NCI-H128 (cell line): ENCODE measurements at regions not wholly inside any gene's neighbourhood (a gene's known extent, or its start where the extent isn't known, plus 50 kb on each side); places are given as distances from the start of the nearest gene placed in this dataset.
"Not testable (repeated sequence)": the region's sequence is repeated elsewhere in the genome, so short reads cannot be mapped to it uniquely, and the experiment has no call there.

ENCODE experiments used
- DNase-seq: peaks from one replicate; lab custom pipeline; 2025; ENCODE audit not compliant: unreplicated experiment; lab: John Stamatoyannopoulos, UW

DNA sequence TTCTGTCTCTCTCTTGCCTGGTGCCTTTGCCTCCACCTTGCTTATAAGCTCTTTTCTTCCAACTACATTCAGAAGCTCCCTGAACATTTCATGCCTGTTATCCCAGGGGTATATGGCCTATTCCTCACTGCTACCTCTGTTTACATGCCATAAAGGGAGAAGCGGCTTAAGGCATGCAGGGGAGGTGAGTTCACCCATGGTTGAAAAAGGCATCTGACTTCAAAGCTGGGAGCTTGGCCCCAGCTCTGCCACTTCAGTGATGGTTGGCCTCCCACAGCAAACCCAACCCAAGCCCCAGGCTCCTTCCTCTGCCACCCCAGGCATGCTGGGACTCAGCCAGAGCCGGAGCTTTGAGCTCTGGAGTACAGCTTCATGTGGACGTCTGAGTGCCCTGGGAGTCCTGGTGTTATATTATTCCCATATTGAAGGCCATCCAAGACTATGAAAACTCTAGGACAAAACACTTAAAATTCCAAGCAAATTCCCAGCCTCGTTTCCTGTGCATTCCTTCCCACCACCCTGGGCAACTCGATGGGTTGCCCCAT lies 468.6 kb upstream of the ZMIZ1 start:
- no peak for DNase-seq

DNA sequence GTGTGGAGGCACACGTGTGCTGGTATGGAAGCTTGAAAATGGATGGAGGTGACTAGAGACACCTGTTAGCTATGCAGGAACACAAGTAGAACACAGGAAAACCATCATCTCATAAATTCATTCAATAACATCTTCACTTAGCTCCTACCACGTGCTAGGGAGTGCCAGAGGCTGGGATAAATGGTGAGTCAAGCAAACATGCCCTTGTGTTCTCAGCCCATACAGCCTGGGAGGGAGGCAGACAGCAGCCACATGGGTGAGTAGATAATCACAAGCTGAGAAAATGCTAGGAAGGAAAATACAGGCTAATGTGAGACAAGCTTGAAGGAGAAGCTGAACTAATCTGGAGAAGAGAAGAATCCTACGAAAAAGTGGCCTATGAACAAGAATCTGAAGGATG lies 468.0 kb upstream of the ZMIZ1 start:
- no peak for DNase-seq

DNA sequence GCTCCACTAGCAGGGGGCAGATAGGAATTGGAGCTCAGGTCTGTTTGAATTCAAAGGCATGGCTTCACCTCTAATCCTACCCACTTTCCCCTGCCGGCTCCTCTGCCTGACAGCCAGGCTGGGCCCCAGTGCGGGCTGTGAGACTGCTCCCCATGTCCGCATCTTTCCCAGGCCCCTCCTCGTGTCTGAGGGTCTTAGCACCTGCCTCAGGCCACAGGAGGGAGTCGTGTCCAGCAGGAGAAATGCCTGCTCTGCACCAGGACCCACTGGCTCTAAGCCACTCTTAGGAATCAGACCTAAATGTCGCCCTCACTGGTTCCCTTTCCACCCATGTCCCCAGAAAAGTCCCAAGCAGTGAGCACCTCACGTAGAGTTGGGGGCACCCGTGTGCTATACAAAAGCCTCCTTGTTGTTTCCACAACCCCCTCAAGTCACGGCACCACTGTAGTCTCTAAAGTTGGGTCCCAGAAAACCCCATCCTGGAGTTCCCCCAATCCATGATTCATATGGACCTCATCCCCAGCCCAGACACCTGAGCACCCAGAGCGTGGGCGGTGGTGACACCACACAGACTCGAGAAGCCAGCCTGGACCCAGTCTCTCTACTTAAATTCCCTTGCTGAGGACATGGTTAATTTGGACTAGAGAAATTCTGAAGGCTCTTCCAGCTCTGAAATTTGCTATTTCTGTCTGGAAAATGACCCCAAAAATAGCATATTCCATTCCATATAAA lies 466.4 kb upstream of the ZMIZ1 start:
- no peak for DNase-seq

DNA sequence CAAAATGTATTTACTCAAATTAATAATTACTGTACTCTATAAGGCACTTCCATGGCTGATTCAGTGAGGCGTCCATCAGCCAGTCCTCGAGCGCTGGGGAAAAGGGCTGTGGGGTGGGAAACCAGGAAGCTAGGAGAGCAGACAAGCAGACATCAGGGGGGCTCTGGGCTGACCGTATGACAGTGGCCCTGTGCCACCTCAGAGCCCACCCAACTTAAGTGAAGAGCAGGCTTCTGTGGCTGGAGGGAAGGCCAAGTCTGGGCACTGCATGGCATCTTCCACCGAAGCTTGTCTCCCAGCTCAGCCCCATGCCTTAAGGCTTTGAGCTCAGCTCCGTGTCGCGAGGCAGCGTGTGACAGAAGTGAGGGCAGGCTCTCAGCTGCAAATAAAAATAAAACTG lies 464.5 kb upstream of the ZMIZ1 start:
- no peak for DNase-seq

DNA sequence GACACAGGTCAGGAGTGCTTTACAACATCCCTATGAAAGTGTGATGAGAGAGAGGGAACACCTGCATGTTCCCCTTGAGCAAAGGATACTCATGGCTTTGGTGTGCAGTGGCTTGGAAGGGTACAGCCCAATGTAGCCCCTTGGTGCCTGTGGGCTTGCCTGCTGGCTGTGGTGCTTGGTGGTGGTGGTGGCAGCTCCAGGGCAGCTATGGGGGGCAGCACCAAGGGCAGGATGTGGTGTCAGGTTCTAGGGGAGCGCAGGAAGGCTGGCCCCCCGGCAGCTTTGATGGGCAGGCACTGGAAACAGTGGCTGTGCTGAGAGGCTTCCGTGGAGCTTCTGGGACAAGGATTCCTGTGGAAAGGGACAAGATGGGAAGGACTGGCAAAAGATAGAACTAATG lies 464.0 kb upstream of the ZMIZ1 start:
- DNase-seq = no peak

DNA sequence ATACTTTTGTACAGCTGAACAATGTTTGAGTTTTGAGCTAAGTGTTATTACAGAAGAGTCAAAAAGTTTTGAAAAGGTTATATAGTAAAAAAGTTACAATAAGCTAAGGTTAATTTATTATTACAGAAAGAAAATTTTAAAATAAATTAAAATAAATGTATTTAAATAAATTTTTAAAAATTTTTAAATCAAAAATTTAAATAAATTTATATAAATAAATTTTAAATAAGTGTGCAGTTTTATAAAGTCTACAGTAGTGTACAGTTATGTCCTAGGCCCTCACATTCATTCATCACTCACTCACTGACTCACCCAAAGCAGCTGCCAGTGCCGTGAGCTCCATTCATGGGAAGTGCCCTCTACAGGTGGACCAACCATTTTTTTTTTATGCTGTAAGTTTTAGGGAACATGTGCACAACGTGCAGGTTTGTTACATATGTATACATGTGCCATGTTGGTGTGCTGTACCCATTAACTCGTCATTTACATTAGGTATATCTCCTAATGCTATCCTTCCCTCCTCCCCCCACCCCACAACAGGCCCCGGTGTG lies 462.9 kb upstream of the ZMIZ1 start:
- no peak for DNase-seq

DNA sequence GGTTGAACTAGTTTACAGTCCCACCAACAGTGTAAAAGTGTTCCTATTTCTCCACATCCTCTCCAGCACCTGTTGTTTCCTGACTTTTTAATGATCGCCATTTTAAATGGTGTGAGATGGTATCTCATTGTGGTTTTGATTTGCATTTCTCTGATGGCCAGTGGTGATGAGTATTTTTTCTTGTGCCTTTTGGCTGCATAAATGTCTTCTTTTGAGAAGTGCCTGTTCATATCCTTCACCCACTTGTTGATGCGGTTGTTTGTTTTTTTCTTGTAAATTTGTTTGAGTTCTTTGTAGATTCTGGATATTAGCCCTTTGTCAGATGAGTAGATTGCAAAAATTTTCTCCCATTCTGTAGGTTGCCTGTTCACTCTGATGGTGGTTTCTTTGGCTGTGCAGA lies 462.0 kb upstream of the ZMIZ1 start:
- not testable (repeated sequence) for DNase-seq

DNA sequence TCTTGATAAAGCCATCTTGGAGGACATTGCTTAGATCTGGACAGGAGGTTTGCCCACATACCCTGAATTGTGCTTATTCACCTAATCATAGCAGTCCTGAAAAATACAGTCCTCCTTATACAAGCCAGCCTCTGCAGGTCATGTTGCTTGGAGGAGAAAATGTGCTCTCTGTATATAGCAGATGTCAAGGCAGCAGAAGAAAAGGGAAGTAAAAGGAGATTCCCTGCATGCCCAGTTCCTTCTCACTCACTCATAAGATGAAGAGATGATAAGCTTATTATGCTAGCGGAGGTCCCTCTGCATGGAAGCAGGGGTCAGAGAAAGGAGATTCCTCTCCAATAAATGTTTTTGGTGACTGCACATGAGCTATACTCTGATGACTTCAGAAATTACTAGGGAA lies 458.8 kb upstream of the ZMIZ1 start:
- no peak for DNase-seq

DNA sequence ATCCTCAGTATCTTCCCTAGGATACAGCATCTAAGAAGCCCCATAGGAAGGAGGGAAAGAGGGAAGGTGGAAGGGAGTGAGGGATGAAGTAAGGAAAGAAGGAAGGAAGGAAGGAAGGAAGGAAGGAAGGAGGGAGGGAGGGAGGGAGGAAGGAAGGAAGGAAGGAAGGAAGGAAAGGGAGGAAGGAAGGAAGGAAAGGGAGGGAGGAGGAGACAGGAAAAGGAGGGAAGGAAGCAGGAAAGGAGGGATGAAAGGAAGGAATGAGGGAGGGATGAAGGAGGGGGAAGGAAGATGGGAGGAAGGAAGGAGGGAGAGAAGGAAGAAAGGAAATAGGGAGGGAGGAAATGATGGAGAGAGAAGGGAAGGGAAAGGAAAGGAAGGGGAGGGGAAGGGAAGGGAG lies 455.6 kb upstream of the ZMIZ1 start:
- no peak for DNase-seq

DNA sequence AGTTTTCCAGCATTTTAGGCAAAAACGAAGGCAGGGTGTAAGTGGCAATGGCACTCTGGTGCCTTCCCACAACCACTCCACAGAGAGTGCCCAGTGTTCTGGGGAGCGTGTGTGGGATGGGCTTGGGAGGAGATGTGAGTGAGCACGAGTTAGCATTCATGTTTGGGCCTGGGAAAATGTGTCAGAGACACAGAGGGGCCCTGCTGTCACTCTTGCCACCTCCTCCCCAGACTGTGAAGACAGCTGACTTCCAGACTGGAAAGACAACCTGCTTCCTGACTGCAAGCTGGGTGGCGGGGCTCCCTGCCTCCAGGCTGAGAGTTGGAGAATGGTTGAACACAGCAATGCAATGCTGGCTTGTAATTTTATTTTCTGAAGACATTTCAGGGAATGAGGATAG lies 454.5 kb upstream of the ZMIZ1 start:
- DNase-seq = no peak

DNA sequence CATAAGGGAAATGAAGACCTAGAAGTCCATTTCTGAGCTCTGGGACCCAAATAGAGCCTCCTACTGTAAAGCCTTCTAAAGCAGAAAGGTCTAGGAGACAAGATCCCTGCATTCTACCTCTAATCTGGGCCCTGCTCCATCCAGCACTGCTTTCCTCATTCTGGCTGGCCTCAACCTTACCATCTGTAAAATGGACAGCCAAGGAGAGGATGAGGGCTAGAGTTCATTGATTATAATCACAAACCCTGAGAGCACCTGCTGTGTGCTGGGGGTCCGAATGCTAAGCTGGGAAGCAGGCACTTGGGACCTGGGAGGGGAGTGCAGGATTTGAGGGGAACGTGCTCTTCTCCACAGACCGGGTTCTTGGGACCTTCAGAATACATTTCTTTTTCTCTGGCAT lies 454.0 kb upstream of the ZMIZ1 start:
- DNase-seq = no peak

DNA sequence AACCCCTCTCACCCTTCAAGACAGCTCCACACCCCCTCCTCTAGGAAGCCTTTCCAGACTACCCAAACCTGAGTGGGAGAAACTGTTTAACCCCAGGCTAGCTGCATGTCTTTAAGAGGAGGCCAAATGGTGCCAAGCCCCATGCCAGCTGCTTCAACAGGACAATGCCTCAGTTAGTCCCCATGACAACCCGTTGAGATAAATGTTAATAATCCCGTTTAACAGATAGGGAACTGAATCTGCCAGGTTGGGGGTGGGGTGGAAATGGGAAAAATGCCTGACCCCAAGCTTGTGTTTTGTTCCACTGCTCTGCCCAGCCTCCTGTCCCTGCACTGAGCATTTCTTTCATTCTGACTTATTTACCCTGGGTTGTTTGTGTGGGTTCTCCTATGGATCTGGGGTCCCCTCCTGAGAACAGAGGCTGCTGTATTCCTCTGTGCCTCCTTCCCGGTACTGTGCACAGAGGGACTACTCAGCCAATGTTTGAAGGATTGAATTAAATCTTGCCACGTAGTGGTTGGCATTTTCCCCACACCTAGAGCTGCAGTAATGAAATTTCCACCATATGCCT lies 452.6 kb upstream of the ZMIZ1 start:
- no peak for DNase-seq

DNA sequence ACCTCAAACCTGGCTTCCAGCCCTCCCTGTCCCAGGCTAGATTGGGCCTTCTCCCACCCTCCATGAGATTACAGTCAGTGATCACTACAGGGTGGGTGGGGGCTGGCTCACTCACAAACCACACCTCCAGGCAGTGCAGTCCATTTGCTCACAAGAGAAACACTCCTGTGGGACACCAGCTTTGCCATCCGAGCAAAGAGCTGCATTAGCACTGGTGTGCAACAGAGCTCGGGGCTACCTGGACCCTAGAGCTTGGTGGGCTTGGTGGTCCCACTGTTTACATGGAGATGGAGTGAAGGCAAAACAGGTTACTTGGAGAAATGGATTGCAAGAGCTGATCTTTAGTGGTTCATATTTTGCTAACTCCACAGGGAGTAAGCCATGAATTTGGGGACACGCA lies 451.7 kb upstream of the ZMIZ1 start:
- DNase-seq = no peak

DNA sequence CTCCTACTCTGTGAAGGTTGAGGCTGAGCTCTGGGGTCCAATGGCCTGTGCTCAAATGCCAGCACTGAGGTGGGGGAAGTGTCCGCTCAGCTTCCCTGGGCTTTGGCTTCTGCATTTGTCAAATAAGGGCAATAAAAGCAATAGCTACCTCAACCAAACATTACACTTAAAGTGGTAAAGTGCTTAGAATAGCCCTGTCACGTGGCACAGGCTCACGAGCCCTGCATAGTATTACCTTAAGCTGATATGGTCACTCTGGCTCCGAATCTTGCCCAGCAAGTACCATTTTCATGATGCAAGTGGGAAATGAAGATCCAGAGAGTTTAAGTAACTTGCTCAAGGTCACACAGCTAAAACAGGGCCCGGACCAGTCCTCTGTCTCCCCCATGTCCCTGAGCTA lies 451.1 kb upstream of the ZMIZ1 start:
- DNase-seq = no peak

DNA sequence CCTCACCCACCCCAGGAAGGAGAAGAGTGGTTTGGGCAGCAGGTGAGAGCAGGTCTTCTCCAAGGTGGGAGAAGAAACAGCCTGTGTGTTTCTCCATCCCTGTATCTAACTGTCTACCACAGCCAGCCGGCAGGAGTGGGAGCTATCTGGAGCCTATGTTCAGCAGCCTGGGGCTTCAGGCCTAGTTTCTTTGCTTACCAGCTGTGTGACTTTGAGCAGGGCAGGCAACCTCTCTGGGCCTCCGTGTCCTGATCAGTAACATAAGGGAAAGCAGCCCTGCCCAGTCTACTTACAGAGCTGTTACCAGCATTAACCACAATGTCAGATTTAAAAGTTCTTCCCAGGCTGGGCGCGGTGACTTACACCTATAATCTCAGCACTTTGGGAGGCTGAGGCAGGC lies 450.7 kb upstream of the ZMIZ1 start:
- DNase-seq = no peak

DNA sequence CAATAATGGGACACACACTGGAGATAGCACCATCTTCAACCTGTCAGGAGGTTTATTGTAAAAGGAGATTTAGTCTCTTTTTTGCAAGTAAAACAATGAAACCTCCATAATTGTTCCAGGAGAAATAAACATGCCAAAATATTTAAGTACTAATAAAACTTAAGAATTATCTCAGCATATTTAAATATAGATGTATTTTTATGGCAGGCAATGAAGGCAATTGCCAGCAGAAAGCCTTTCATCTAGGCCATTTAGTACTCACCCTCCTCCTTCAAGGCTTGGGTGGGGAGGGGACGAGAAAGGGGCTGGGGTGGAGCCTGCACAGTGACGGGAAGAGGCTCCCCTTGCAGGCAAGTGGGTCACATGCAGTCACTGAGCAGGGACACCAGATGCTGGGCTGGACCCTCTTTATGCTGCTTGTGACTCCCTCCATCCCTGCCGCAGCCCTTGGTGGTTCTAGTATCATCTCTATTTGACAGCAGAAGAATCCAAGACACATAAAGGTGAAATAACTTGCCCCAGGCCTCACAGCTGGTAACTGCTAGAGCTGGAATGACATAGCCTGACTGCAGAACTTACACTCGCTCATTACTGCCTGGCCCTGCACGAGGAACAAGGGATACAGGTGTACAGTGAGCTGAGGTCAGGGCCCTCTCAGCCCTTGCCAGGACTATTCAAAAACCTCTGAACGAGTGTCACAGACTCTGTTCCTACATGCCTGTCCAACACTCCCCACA lies 449.5 kb upstream of the ZMIZ1 start:
- DNase-seq = no peak

DNA sequence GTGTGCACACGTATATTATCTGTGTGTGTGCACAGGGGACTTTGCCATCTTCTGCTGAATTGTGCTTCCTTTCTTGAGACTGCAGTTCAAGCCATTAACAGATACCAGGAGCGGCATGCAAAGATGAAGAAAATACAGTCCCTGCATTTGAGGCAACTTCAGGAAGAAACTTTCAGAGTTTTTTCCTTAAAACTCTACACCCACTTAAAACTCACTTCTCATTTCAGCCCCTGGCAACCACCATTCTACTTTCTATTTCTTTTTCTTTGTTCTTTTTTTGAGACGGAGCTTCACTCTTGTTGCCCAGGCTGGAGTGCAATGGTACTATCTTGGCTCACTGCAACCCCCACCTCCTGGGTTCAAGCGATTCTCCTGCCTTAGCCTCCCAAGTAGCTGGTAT lies 448.9 kb upstream of the ZMIZ1 start:
- no peak for DNase-seq

DNA sequence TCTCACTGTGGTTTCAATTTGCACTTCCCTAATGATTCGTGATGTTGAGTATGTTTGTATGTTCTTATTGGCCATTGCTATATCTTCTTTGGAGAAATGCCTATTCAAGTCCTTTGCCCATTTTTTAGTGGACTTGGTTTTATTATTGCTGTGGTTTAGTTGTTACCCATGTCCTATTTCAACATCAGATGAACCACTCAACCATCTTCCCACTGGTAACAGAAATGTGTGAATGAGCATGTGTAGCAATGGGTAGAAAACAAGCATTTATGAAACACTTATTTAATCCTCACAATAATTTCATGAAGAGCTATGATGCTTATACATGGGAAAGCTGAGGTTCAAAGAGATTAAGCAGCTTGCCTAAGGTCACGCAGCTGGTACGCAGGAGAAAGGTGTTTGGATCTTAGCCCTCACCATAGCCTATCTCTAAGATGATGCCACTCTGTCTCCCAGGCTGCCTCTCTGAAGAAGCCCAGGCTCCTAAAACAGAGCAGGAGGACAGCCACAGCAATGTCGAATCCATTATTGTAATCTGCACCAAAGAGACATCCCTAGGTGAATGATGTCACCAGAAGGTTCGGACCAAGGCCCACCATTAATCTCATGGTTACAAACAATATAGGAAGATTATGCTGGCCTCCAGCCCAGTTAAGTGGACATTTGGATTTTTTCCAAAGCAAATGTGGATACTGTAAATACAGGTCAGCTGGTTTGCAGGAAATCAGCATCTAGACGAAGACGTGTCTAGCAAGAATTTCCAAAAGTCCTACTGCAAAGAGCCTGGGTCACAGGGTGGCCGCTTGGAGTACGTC lies 447.6 kb upstream of the ZMIZ1 start:
- no peak for DNase-seq

DNA sequence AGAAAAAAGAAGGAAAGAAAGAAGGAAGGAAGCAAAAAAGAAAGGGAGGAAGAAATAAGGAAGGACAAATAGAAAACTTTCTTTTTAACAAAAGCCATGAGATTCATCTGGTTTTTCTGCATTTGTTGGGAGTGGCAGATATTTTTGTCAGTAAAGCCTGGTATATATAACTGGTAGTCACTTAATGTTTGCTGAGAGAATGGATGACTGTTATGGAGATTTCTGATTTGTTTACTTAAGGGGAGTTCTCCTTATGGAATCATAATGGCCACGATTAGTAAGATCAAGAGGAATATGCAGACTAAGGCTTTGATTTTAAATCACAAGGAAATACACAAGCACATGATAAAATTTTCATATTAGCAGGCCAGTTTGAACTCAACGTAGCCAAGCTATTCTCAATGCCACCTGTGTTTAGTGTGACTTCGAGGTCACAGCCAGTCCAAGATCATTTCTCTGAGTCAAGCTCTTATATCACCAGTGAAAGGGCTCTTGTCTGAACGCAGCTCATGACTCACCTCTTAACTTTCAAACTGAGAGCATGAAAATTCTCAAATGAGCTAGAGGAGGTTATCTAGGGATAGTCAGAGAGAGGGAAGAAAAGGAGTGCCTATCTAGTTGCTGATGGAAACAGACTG lies 445.1 kb upstream of the ZMIZ1 start:
- no peak for DNase-seq

DNA sequence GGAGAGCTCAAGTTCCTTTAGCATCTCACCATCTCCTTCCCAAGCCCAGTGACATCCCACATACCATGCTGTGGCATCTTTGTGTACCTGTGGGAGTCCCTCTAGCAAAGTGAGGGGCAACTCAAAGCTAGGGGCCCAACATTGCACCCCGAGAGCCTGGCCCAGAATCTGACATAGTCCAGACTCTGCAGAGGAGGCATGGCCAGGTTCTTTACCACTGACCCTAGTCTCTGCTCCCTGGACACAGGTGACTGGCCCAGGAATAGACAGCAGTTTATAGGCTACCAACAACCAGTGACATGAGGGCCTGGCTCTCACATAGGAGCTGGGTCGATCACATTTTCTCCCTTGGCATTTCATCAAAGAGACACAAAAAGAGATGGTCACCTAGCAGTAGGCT lies 444.0 kb upstream of the ZMIZ1 start:
- DNase-seq = no peak

DNA sequence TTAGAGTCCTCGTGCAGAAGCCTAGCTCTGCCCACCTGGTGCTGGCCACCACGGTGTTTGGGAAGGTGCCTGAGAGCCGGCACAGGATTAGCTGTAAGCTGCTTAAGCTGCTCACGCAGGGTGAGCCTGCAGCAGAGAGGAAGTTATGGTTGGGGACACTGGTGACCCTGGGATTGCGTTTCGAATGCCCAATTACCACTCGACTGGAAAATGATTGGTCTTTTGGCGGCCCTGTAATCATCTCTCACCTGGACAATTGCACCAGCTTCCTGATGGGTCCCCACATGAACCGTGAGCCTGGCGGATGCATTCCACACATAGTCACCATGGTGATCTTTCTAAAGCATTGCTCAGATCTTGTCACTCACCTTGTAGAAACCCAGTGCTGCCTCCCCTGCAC lies 442.3 kb upstream of the ZMIZ1 start:
- no peak for DNase-seq
